Mesothelial cell of epicardium (in vitro differentiated cells): ENCODE measurements at regions not wholly inside any gene's neighbourhood (a gene's known extent, or its start where the extent isn't known, plus 50 kb on each side); places are given as distances from the start of the nearest gene placed in this dataset.

Experiments
- DNase-seq, 2 experiments: peaks; one replicate each; pipeline ENCODE4 v3.0.0; 2021; ENCODE audit warnings: low spot score in 2 of 2; ENCODE audit not compliant: unreplicated experiment in 2 of 2
- H3K27ac Mint-ChIP-seq: 2 replicates; pipeline ENCODE4 v1.8.0; 2021; ENCODE audit warnings: mixed read lengths
- H3K27me3 Mint-ChIP-seq: 2 replicates; pipeline ENCODE4 v1.8.0; 2021; ENCODE audit warnings: low read depth, mixed read lengths
- H3K36me3 Mint-ChIP-seq: 2 replicates; pipeline ENCODE4 v1.8.0; 2021; ENCODE audit warnings: mixed read lengths
- H3K4me1 Mint-ChIP-seq: 2 replicates; pipeline ENCODE4 v1.8.0; 2021; ENCODE audit warnings: mixed read lengths
- H3K4me3 Mint-ChIP-seq: 2 replicates; pipeline ENCODE4 v1.8.0; 2021; ENCODE audit warnings: mild to moderate bottlenecking, moderate library complexity, mixed read lengths
- H3K9me3 Mint-ChIP-seq: 2 replicates; pipeline ENCODE4 v1.8.0; 2021; ENCODE audit warnings: mixed read lengths
- CTCF ChIP-seq: fragments of 200-600 bp; sonication (generic); IDR thresholded peaks from one replicate; pipeline ENCODE4 v1.5.0; 2021; ENCODE audit warnings: antibody characterized with exemption; ENCODE audit not compliant: unreplicated experiment

- Mint-ChIP-seq H3K4me1 (peaks cover 38% of the 10 kb centered on the region), H3K9me3 (no peaks in the 10 kb centered on the region)
Observed at GRCh38 chr2:18834341-18834740, 245.0 kb upstream of the NT5C1B start.

GRCh38 chr2:18833941-18834340 is 244.6 kb upstream of the NT5C1B start:
- Mint-ChIP-seq H3K4me3 (no peak overlapping the region), H3K9me3 (no peaks in the 10 kb centered on the region), H3K27me3 (peaks cover 53% of the 10 kb centered on the region), H3K36me3 (no peaks in the 10 kb centered on the region), H3K4me1 (peaks cover 42% of the 10 kb centered on the region), H3K27ac (no peak overlapping the region)
- no peak for TF ChIP-seq CTCF
- no peak for DNase-seq

More at GRCh38 chr2:18834341-18834740, 245.0 kb upstream of the NT5C1B start:
- TF ChIP-seq CTCF: no peak
- no peak for DNase-seq
- Mint-ChIP-seq H3K27me3 (peaks cover 54% of the 10 kb centered on the region), H3K36me3 (no peaks in the 10 kb centered on the region), H3K4me3 (no peak overlapping the region), H3K27ac (no peak overlapping the region)

- H3K4me1 Mint-ChIP-seq: peaks cover 41% of the 10 kb centered on the region
- no peak overlapping the region for H3K27ac Mint-ChIP-seq
- no peak for DNase-seq
- H3K4me3 Mint-ChIP-seq: no peak overlapping the region
- peaks cover 56% of the 10 kb centered on the region for H3K27me3 Mint-ChIP-seq
- H3K36me3 Mint-ChIP-seq: no peaks in the 10 kb centered on the region
- TF ChIP-seq CTCF: no peak
- no peaks in the 10 kb centered on the region for H3K9me3 Mint-ChIP-seq
Observed at GRCh38 chr2:18831916-18832510, 242.6 kb upstream of the NT5C1B start.

GRCh38 chr2:18830962-18831361 is 241.6 kb upstream of the NT5C1B start:
- Mint-ChIP-seq H3K27ac (no peak overlapping the region), H3K4me3 (no peak overlapping the region), H3K9me3 (no peaks in the 10 kb centered on the region), H3K36me3 (no peaks in the 10 kb centered on the region), H3K4me1 (peaks cover 37% of the 10 kb centered on the region), H3K27me3 (peaks cover 54% of the 10 kb centered on the region)
- no peak for TF ChIP-seq CTCF
- no peak for DNase-seq

- H3K4me1 Mint-ChIP-seq: peaks cover 42% of the 10 kb centered on the region
- no peak for TF ChIP-seq CTCF
- no peaks in the 10 kb centered on the region for H3K9me3 Mint-ChIP-seq
- no peaks in the 10 kb centered on the region for H3K36me3 Mint-ChIP-seq
- peaks cover 54% of the 10 kb centered on the region for H3K27me3 Mint-ChIP-seq
- no peak for DNase-seq
- no peak overlapping the region for H3K4me3 Mint-ChIP-seq
- peak overlapping the region; percentile 57 for H3K27ac Mint-ChIP-seq
Observed at GRCh38 chr2:18829976-18830375, 240.6 kb upstream of the NT5C1B start.
